DOHH2 (cell line): ENCODE measurements at regions not wholly inside any gene's neighbourhood (a gene's known extent, or its start where the extent isn't known, plus 50 kb on each side); places are given as distances from the start of the nearest gene placed in this dataset.

Source experiments
- EZH2phosphoT487 ChIP-seq: fragments of 200-600 bp; sonication (generic); IDR thresholded peaks from 2 replicates; pipeline ENCODE4 v1.6.1; 2017; ENCODE audit warnings: borderline replicate concordance, mild to moderate bottlenecking, antibody characterized with exemption, low read length, moderate library complexity, mixed read lengths
- TF ChIP-seq, protein P1 (sequence below): fragments of 200-600 bp; sonication (generic); IDR thresholded peaks from one replicate; pipeline ENCODE4 v1.5.1; 2014; ENCODE audit warnings: antibody characterized with exemption, mild to moderate bottlenecking, low read depth, low read length; ENCODE audit not compliant: poor library complexity, severe bottlenecking

DNA sequence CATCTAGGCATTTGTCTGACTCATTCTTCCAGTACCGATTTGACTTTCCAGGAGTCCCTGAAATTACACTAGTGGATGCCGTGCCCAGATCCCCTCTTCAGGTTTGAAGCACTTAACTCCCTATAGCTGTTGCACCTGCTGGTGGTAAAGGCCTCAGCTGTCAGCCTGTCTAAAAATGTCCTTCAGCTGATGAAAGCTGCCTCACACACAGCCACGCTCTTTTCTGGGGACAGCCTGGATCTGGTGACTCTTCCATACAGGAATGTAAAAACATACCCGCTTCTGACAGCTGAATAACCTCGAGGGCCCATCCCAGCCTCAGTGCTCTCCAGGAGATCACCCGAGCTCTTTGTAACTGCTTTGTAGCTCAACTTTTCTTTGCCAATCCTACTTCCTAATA, 534.1 kb upstream of the GRM7 start:
- TF ChIP-seq, protein P1, sequence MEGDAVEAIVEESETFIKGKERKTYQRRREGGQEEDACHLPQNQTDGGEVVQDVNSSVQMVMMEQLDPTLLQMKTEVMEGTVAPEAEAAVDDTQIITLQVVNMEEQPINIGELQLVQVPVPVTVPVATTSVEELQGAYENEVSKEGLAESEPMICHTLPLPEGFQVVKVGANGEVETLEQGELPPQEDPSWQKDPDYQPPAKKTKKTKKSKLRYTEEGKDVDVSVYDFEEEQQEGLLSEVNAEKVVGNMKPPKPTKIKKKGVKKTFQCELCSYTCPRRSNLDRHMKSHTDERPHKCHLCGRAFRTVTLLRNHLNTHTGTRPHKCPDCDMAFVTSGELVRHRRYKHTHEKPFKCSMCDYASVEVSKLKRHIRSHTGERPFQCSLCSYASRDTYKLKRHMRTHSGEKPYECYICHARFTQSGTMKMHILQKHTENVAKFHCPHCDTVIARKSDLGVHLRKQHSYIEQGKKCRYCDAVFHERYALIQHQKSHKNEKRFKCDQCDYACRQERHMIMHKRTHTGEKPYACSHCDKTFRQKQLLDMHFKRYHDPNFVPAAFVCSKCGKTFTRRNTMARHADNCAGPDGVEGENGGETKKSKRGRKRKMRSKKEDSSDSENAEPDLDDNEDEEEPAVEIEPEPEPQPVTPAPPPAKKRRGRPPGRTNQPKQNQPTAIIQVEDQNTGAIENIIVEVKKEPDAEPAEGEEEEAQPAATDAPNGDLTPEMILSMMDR: no peak
- no peak for TF ChIP-seq EZH2phosphoT487
